Activated CD4-positive, alpha-beta T cell treated with anti-CD3 and anti-CD28 coated beads, Interleukin-2, Interleukin-6, amounts not matched to agents 100 ng/mL and 50 ng/mL, durations not matched to agents 16 hours and 8 hours (primary cell): ENCODE measurements at regions not wholly inside any gene's neighbourhood (a gene's known extent, or its start where the extent isn't known, plus 50 kb on each side); places are given as distances from the start of the nearest gene placed in this dataset.
"Not testable (repeated sequence)": the region's sequence is repeated elsewhere in the genome, so short reads cannot be mapped to it uniquely, and the experiment has no call there.

Source experiments
- DNase-seq: peaks from one replicate; pipeline ENCODE4 v3.0.0-alpha.2; 2020

DNA sequence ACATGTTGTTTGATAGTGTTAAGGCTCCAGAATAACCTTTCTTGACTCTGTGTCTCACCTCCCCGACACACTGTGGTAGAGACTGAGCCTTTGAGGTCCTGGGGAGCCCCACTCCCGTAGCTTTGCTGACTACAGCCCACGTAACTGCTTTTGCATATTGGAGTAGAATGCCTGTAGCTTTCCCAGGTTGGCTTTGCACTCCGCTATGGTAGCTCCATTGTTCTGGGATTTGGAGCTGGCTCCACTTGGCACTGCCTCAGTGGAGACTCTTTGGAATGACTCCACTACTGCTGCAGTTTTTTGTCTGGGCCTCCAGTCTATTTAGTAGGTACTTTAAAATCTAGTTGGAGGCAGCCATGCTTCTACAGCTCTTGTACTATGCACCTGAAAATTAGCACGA is 56.2 kb upstream of the ANXA1 start:
- DNase-seq, result no peak

DNA sequence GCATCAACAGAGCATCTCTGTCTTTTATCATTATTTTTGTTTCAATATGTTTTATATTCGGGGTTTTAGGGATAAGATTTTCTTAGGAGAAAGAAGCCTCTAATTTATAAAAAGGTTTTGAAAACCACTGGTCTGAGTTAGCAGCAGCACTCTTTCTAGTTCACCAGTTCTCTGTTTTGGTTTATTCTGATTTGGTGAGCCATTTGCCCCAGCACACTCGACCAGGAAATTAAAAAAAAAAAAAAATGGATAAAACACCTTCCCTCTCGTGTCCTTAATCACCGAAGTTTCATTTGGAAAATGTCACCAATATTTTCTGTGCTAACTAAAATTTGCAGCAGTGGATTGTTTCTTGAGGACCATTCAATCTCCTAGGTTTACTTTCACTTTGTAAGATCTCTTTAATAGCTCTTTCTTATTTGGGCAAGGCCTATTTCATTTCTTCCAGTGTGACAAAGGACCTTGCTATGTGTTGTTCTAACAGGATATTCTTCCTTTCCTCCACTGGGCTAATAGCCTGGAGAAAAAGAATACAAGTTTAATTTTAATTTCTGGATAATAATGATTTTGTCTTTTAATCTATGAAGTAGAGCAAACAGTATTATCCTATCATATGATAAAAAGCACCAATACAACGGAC is 57.8 kb upstream of the ANXA1 start:
- DNase-seq, result no peak

DNA sequence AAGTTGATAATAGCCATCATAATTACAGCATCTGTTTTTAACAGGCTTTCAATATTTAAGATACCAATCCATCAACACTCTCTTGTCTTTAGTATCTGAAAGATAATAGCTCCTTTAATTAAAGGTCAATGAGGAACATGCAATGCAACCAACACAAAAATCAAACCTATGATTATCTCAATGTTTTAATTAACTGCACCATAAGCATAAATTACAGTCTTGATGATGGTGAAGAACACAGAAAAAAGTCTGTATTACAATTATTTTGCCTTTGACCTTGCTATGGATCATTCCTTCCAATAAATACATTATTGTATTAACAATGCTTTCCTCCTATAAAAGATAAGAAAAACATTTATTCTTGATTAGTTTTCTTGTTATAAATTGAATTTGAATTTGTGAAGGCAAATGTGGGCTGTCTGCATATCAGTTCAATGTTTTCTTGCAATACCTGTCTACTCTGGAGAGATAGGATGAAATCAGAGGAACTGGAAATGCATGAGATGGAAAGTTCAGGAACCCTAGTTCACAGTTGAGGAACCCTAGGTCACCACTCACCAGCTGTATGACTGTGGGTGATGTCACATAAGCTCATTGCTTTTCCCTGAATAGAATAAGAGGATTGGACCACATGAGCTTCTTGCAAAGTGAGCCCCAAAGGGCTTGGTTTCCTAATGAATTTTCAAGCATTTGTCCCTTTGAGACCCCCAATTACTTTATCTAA is 58.5 kb upstream of the ANXA1 start:
- no peak for DNase-seq

DNA sequence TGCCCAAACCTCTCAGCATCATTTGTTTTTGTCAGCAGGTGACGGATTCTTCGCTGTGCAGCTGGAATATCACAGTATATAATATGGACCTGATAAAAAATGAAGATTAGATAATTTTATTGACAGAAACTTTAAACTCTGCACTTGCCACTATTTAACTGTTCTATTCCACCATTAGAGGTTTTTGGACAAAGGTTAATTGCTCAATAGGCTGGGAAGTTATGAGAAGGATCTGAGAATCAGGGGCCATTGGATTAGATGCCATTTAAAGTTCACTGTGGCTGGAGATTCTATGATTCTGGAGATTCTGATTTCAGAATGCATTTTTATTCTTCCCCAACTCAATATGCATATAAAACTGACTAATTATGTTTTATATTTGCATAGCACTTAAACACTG is 59.8 kb upstream of the ANXA1 start:
- no peak for DNase-seq

DNA sequence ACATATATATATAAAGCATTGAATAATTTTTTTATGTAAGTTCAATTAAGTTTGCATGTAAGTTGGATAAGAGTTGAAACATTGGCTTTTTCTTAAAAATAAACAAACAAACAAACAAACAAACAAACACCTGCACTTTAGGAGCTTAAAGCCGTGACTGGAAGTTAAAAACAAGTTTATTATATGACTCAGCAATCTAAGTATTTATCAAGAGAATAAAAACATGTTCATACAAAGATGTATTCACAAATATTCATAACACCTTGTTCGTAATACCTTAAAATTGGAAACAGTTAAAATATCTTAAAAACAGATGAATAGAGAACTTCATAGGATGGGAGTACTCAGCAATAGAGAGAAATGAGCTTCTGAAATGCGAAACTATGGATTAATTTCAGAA is 61.5 kb upstream of the ANXA1 start:
- DNase-seq, result no peak

DNA sequence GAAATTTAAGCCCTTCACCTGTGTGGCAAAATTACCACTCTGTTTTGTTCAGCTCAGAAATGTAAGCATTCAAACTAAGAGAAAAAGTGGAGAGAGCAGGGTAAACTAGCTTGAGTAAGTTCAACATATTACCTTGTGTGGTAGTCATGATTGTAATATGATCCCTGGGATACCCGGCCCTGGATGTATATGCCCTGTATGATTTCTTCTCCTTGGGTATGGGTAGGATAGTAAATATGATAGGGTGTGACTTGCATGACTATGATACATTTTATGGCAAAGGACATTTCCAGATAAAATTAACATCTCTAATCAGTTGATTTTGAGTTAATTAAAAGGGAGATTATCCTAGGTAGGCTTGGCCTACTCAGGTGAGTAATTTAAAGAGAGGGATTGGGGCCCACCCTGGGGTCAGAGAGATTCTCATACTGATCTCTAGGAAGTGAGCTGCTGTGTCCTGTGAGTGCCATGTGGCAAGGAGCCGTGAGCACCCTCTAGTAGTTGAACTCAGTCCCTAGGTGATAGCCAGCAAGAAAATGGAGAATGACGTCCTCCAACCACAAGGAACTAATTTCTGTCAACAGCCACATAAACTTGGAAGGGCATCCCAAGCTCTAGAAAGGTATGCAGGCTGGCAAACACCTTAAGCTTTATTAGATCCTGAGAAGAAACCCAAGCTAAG is 62.2 kb upstream of the ANXA1 start:
- no peak for DNase-seq

DNA sequence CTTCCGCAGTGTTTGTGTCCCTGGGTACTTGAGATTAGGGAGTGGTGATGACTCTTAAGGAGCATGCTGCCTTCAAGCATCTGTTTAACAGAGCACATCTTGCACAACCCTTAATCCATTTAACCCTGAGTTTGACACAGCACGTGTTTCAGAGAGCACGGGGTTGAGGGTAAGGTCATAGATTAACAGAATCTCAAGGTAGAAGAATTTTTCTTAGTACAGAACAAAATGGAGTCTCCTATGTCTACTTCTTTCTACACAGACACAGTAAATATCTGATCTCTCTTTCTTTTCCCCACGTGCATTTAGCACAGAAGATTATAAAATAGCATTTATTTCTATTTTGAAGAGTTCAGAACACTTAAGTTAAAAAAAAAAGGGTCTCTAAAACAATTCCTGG is 63.8 kb upstream of the ANXA1 start:
- DNase-seq, result not testable (repeated sequence)

DNA sequence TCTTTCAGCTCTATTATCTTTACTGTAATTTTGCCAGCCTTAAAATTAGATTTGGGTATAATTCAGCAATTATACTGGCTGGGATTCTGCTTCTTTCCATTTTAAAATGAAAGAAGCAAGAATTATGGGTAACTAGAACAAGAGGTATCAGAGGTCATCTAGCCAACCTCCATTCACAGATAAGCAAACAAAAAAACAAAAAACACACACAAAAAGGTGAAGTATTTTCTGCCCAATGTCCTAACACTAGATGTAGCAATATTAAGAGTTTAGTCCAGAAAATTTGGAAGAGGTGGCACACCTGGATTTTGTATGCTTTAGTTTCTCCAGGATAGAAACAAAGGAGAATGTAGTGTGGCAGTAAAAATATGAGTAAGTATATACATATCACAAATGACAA is 68.1 kb upstream of the ANXA1 start:
- no peak for DNase-seq

DNA sequence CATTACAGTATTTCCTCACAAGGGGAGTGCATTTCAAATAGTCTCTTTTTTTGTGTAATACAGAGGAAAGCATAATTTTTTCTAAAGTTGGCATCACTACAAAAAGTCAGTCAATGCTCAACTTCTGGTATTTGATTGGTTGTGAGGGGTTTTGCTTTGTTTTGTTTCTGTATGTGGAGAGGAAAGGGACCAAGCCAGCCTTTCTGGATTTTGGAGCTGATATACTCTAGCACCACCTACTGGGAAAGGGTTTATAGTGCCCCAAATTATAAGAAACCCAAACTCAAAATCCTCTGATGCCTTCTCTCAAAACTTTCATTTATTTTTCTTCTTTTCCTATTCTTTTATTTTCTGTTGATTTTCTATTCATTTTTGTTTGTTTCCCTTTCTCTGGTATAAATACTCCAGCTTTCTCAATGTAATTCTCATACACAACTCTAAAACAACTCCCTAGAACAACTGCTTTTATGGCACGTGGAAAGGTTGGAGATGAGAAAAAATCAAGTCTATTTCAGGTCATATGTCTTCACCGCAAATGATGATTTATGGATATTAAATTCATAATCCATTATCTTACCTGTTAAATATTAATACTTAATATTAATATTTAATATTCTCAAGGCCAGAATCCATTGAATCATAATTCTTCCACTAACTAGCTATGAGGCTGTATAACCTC is 69.5 kb upstream of the ANXA1 start:
- DNase-seq, result peak; percentile 44

DNA sequence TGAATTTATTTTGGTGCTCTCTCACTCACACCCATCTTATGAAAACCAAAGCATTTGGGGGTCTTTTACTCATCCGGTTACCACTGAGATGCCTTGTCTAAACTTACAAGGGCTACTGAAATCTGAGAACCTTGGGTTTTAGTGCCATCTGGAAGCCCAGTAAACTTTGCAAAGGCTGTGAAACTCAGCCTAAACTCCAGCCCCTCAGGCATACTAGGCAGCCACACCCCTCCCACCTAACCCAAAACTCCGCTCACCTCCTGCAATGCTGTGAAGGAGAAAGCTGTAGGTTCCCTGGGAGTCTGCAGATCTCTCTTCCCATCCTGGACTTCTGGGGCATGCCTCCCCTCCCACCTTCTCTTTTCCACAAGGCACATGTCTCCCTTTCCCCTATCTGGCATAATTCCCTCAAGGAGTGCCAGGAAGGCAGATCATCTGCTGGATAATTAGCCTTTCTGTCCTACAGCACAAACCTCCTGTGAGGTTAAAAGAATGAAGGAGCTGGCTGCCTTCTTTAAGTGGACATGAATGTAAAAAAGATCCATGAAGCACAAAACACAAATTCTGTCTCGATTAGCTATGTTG is 71.5 kb upstream of the ANXA1 start:
- DNase-seq, result no peak

DNA sequence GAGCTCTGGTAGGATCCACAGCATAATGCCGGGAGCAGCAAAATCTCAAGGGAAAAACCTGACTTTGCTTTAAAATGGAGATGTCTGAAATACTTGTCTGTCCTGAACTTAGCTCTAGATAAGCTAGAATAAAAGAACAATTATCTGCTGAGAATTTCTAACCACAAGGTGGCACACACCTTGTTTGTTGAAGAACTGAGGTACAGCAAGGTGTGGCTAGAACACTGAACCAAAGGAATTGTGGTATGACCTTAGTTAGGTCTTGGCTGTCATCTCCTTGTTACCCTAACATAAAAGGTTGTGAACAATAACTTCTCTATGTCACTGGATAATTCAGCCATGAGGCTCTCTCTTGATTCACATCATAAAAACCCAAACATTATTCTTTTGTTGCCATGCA is 72.3 kb upstream of the ANXA1 start:
- DNase-seq, result no peak

DNA sequence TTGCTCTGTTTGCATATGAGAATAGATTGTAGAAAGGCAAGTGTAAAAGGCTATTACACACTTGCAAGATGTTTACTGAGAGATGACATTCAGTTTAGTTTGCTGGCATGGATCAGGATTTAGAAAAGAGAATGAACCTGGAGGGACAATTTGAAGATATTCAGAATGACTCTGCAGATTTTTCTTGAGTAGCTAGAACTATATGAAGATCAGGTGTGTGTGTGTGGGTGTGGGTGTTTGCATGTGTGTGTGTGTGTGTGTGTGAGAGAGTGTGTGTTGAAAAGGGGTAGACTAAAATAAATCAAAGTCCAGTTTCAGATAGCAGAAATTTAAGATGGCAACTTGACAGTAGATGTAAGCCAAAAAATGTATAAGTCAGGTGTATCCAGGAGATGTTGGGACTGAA is 74.0 kb upstream of the ANXA1 start:
- no peak for DNase-seq

DNA sequence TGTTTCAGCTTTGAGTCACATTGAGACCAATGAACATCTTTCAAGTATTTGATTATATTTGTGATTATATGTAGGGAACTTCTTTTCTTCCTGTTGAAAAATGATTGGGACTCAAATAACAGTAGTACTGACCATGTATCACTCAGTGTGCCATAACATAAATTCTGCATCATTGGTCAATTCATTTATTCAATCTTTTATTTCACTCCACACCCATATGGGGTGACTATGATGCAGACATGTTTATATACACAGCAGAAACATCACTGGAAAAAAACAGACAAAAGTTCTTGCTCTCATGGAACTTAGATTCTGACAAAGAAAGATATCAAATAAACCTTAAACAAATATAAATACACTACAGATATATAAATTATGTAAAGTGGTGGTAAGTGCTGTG is 74.7 kb upstream of the ANXA1 start:
- no peak for DNase-seq

DNA sequence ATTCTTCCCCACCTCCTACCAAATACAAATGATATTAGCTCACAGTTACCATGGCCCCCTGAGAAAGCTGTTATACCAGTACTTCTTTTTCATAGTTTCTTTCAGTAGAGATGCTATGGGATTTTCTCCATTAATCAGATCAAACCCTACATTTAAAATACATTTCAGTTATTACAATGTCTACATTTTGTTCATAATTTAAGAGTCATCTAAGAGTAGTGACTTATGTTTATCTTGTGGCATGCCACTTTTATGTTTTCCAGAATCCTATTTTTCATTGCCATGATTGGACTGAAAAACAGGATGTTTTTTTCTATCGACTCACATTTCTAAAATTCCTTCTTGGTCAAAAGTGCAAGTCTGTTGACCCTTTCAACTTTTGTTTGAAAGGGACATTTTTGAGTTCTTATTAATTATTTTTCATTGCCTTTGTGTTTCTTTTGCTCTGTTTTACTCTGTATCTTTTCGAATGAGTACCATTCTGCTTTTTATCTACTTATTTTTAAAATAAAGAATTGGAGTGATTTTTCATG is 77.4 kb upstream of the ANXA1 start:
- no peak for DNase-seq

DNA sequence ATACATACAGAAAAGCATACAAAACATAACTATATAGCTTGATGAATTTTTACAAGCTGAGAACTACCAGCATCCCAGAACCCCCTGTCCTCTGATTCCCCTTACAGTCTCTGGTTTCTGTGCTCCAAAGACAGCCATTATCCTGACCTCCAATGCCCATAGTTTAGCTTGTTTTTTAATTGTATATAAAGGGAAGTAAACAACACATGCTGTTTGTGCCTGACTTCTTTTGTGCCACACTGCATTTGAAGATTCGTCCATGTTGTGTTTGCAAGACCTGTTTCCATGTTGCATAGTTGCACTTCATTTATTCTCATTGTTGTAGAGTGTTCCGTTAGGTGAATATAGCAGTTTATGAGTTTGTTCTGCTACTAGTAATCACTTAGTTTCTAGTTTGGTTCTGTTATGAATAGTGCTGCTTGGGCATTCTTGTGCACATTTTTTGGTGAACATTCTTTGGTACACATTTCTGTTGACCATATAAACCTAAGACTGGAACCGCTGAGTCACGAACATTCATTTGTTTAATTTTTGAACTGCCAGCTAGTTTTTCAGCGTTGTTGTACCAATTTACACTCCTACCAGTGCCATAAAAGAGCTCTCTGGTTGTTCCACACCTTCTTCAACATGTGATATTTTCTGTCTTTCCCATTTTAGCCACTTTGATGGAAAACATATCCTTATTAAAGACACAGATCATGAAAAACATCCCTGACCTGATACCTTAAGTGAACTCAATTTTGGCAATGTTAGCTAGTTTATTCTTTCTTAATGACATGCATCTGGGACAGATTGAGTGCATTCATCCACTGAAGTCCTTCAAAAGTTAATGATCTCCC is 78.1 kb upstream of the ANXA1 start:
- DNase-seq, result no peak

DNA sequence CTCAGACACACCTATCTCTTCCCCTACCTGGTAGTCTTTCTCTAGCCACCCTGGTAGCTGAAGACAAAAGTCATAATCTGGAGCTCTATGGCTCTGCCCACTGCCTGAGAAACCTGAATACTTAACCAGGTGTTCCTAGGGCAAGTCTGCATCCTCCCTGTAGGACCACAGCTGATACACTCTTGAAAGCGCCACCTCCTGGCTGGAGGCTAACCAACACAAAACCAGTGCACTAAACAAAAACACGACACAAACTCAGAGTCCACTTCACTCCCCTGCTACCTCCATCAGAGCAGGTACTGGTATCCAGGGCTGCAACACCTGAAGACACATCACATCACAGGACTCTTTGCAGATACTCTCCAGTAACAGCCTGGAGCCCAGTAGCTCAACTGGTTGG is 84.6 kb upstream of the ANXA1 start:
- no peak for DNase-seq

DNA sequence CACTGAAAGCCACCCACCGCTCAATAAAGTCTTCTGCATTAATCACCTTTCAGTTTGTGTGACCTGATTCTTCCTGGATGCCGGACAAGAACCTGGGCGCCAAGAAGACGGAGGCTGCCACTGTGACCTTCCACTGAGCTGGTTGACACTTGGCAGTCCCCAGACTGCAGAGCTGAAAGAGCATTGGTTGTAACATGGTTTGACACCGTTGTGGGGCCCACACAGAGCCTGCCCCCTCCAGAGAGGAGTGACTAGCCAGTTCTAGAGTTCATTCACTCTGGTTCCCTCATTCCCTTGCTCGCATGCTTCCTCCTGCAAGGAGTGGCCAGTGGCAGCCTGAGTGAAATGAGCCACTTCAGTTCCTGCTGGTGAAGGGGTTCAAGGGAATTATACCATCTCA is 86.2 kb upstream of the ANXA1 start:
- DNase-seq, result no peak

DNA sequence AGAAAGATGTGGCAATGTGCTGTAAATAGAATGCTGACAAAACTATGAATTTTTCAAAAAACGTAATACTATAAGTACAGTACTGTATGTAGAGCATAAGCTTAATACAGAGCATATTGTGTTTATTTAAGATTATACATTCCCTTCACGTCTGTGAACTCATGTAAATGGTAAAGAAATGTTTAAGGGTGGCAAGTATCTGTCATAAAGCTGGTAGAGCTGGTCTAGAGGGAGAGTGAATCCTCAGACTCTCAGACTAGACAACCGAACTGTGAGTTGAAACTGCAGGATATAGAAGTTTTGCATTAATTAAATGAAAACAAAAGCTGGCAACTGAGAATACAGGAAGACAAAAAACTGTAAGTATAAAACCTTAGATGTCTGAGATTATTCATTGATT is 87.3 kb upstream of the ANXA1 start:
- no peak for DNase-seq

DNA sequence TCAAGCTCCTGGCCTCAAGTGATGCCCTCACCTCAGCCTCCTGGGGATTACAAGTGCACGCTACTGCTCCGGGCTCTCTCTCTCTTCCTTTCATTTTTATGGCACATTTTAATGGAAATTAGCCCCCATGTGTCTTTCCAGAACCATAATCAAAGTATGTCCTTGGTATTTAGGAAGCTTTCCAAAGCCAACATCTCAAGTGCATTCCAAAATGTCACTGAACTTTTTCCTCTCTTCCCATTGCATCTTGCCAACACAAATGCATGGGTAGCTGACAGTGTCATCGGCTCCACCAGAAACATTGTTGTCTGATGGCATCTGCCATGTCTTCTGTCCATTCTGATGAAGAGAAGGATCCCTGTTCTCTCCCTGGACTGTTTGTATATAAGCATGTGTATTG is 90.5 kb upstream of the ANXA1 start:
- DNase-seq, result no peak

DNA sequence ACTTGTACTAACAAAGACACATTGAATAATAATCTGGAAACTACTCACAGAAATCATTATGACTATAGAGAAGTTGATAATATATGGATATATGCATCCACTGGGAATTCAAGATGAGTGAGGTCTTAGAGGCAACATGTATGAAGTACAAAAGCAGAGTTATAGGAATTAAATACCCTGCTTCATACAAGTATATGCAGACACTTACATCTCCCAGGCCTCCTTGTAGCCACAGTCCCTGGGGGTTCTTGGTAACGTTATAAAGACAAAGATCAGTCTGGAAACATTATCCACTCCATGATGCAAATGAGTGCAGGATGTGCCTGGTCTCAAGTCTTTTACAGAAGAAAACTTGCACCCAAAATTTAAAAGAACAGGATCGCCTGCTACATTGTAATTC is 92.4 kb upstream of the ANXA1 start:
- no peak for DNase-seq

DNA sequence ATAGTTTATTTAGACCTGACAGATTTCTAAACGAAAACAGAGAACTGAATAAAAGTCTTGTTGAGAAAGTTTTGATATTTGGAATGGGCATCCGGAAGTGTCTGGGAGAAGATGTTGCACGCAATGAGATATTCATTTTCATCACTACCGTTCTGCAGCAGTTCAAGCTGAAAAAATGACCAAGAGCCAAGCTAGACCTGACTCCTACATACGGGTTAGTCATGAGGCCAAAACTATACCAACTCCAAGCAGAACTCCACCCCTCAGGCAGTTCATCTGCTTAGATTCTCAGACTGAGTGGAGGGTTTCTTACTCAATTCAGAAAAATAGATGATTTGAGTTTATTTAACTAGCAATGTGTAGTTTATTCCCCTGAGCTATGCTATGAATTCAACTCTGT is 95.4 kb upstream of the ANXA1 start:
- DNase-seq, result no peak

DNA sequence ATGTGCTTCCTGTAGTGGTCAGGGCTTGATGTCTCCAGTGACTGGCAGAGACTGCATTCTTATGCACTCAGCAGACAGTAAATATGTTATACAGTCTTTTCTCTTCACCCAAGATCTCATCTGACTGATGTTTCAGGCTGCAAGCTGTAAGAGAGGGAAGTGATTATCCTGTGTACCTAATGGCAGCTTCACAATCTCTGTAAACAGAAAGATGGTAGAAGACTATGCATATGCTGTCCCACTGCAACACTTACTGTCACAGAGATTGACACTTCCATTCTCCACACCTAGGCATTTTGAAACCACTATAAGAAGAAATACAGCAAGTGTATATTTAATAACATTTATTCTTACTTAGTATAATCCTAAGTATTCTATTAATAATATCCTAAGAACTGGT is 97.6 kb upstream of the ANXA1 start:
- DNase-seq, result no peak
